HG02981 (cell line): ENCODE measurements at regions not wholly inside any gene's neighbourhood (a gene's known extent, or its start where the extent isn't known, plus 50 kb on each side); places are given as distances from the start of the nearest gene placed in this dataset.

Experiments used
- ATAC-seq: cut with Tn5 transposase; IDR thresholded peaks from one replicate; pipeline ENCODE4 v1.9.1; 2021; ENCODE audit warnings: mild to moderate bottlenecking, moderate library complexity; ENCODE audit not compliant: unreplicated experiment

DNA sequence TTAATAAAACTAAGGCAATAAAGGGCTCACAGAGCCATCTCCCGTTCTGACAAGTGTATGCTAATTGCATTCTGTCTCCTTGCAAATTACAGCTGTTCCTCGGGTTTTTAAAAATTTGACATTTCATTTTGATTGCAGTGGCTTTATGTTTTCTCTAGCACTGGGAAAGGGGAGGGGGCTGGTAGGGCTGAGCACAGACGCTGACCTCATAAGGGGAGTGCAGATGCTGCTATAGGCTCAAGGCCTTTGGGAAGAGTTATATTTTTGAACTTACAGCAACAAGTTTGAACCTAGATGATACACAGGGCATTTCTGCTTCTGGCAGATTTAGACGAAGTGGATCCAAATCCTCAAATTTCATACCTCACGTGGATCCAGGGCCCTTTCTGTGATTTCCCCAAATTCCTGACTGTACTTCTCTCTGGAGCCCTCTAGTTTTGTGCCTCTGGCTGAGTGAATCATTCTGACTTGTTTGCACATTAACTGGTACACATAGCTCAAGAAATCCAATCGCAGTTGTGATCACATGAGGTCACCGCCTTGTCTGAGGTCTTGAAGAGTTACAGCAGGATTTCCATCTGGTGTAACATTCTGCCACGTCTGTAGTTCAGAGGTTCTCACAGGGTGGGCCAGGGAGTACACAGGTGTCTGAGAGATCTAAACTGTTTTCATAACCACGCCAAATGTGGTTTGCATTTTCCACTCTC, 230.3 kb downstream of the C1orf94 start:
- ATAC-seq = no peak

DNA sequence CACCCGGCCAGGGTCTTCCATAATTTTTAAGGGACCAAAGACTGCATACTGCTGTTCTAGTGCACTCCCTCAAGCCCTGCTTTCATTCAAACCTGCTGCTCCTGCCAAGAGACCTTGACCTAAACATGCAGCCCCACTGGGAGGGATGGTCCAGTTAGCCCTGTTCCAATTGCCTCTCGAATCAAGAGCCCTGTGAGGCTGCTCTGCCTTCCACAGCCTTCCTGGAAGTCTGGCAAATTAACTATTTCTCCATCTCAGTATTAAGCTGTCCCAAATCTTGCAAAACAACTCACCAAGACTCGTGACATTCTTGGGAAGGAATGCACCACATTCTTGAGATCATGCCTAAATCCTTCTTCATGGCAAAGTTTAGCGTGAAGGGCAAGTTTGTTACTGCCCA, 231.3 kb downstream of the C1orf94 start:
- ATAC-seq = no peak

DNA sequence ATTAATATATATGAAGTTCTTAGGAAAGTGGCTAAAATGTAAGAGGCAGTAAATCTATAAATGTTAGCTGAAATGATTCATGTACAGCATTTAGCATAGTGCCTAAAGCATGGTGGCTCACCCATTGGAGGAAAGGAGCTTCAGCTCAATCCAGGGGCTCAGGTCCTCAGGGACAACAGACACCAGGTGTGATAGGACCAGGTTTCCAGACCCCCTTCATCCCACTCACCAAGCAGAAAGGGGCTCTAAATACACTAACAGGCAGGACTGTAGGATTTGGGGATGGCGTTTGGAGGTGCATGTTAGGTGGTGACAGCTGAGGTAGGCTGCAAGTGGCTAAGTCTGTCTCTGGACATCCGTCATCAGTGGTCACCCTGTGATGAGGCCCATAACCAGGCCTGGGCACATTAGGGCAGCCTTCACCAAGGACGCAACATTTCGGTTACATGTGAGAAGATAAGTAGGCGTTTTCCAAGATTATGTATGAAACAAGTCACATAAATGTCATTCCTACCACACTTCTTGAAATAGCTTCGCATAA, 233.1 kb downstream of the C1orf94 start:
- no peak for ATAC-seq

DNA sequence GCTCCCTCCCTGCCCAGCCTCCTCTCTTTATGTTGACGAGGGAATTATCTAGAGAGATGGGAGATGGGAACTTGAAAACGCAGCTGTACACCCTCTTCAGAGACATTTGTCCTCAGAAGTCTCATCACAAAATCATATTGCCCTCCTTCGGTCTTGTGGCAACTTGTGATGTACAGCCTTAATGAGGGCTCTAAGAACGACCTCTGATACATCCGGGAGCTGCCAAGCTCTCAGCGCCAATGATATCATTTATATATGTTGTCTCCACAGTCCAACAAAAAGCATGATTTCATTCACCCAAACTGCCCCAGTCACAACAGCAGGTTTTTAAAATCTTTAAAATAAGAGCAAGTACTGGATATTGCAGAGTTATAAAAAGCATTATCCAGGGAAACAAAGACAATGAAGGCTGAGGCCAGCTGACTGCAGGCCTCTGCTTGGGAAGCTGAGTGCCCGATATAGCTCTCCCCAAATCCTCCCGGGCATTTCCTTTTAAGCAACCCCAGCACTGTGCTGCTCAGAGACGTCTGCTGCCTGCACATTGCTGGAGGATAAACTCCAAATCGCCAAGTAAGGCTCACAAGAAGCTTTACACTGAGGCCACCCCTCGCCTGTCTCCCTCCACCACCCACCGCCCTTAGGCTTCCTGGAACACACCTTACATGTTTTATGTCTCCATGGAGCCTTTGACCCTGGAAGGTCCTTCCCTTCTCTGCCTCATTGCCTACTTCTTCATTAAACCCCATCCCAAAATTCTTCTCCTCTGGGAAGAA, 236.1 kb downstream of the C1orf94 start:
- ATAC-seq = no peak

DNA sequence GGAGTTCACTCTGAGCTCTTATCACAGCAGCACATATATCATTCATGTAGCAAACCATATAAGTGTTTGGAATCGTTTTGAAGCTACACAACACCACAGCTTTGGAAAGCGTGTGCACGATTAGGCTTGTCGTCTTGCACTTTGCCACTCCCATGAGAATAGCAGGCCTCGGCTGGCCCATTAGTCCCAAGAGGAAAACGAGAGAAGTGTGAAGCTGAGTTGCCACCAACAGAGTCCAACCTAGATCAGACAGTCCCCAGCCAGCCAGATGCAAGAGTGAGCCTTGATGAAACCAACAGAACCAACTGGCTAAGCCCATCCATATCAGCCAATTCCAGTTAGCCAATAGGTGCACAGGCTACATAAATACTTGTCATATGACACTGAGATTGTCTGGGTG, 238.4 kb downstream of the C1orf94 start:
- no peak for ATAC-seq

DNA sequence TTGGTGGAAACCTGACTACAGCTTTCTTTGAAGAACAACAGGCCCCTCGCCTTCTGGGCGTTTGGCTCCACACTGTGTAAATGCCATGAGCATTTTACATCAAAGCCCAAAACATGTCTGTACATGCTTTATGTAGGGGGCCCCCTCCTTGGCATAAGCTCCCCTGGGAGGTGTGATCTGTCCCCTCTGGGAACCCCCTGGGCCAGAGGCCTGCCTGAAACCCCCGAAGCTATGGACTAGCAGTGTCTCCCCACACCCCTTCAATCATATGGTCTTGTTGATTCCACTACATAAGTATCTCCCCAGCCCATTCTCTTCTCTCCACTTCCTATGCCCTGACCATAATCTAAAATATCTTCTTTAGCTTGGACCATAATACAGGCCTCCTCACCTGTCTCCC, 241.5 kb downstream of the C1orf94 start:
- ATAC-seq = no peak

DNA sequence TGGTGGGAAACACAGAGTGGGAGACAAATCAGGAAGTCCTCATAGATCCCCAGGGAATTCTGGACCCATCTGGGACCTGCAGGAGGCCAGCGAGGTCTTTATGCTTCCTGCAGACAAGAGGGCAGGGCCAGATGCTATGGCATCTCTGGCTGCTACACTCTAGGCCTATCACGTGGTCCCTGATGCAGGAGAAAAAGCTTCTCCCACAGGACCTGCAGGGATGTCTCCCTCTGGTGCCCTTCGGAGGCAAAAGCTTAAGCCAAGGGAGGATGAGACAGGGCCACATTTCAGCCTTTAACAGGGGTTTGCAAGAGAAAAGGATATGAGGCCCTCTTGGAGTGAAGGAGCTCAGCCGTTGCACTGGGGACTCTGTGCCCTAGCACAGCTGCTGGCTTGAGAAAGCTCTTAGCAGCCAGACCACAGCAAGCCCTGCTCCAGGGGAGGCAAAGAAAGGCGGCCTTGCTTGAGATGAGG, 243.0 kb downstream of the C1orf94 start:
- no peak for ATAC-seq

DNA sequence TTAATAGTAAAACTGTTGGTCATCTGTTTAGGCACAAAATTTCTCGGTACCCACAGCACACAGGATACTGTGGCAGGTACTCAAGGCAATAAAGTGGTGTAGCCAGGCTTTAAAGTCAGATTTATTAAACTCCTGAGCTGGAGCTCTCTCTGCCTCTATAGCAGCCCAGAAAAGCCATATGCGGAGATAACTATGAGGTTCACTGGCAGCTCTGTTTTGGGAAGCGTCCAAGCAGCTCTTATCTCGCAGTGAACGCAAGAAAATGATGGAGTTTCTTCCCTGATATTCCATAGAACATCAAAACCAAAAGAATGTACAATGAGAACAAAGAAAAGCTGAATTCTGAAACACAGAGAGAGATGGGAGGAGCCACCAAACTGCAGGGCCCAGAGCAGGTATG, 248.3 kb downstream of the C1orf94 start:
- ATAC-seq = no peak

DNA sequence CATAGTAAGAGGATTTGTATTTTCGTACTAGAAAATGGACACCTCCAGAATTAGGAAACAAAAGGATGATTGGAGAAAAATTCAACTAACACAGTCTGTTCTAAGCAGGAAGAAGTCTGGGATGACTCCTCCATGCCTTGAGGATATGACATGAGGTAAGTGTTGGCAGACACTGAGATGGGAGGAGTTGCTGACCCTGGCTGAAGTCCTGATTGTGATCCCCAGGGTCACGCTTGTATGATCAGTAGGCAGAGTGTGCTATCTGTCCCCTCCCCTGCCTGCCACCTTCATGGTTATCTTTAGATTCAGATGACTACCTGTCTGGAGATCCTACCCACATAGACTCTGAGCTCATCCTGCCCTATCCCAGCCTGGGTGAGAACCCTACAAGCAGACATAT, 249.1 kb downstream of the C1orf94 start:
- no peak for ATAC-seq

DNA sequence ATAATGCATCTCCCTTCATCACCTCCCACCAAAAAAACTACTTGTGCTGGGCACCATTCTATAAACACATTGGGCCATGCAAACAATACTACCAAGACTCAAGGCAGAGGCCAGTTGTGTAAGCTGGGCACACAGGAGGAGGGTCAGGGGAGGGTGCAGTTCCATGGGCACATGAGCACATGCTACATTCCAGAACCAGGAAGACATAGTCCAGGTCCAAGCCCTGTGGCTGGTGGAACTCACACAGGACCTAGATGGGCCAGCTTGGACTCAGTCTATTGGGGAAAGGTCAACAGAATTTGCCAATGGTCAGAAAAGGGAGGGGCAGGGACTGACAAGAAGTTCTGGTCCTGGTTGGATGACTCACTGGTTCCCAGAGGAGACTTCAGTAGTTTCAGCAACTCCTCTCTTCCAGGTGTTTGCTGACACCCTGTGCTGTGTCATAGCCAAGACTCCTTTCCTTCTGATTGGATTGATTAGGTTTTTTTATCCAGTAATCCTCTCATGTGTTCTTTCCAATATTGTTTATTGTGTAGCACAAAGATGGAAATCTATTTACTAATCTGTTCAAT, 249.7 kb downstream of the C1orf94 start:
- no peak for ATAC-seq

DNA sequence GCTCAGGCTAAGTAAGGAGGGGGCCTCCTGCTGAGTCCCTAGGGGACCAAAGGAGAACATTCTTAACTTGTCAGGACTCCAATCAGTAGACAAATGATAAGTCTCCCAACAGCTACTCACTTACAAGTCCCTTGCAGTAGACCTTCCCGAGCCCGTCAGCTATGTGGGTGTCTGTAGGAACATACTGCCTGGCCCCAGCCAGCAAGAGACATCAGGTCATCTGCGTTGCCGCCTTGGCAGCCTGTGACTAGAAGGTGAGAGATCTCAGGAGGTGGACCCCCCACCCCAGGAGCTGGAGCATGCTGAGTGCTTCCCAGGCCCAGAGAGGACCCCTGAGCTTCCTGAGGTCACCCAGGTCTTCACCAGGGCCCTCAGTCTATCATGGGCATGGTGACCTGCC, 250.5 kb downstream of the C1orf94 start:
- no peak for ATAC-seq

DNA sequence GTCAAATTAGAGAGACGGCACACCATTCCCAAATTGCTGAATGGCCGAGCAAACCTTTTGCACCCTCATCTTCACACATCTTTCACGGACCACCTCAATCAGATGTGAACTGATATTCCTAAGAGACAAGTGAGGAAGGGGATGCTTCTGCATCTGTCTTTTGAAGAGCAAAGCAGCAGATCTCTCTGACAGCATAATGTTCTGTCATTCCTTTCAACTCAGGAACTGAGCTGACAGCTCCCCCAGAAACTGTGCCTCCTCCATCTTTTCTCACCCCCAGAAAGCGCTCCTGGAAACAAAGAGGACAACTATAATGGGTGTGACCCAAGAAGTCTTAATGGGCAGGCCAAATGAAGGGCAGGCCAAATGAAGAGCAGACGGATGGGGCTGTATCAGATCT, 256.4 kb downstream of the C1orf94 start:
- no peak for ATAC-seq

DNA sequence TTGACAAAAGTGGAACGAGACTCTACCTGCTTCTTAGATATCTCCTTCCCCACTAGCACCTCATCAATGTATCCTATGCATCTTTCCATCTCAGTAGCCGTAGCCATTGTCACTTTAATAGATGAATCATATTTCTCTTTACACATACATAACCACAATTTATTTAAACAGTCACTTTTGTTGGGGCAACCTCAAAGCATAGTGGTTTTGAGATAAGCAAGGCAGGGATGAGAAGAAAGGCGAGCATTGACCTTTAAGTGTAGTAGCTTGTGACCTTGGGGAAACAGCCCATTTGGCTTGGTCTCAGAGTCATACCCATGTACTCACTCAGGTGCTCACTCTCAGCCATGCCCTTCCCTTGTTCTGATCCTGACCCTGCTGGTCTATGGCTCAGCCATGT, 260.1 kb downstream of the C1orf94 start:
- no peak for ATAC-seq

DNA sequence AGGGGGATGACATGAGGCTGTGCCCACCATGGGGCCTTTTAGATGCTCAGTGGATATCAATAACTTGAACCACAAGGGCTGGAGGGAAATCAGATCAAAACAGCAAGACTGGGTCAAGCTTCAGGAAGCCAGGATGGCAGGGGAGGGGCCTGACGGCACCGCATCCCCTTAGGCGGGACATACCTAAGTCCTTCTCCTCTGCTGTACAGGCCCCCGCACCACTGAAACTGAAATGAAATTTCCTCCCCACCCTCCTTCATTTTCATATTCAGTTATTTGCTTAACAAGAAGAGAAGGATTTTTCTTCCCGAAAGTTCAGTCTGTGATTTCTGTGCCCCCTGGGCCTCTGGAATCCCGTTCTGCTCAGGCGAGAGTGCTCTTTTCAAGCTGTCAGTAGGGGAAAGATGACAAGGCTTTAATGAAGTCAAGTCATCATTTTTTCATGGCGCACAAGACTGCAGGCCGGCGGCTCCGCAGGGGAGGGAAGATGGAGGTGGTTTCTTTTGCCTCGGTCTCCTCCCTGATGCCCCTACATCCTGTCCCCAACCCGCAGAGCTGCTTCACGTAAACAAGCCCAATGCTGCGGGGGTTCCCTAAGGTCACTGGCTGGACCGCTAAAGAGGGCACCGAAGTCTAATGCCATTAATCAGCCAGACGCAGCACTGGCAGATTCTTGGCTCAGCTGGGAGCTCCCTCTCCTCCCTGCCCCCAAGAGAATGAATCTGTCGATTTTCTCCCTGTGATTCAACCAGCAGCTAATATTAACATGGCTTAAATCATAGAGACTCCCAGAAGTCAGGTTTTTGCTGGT, 264.8 kb downstream of the C1orf94 start:
- no peak for ATAC-seq

DNA sequence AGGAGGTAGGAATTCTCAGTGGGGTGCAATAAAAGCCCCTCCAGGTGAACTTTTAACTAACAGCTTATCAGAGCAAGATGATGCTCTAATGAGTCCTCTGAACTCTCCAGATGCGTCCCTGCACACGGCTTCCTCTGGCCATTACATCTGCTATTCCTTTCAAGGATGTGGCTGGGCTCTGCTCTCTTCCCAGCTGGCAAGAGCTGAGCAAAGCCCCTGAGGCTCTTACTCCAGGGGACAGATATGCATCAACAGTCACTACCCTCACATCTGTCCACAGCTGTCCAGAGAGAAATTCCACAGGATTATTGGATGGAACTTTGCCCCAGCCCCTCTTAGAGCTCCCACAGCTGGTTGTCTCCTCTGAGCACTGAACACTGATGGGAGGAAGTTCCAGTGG, 267.8 kb downstream of the C1orf94 start:
- ATAC-seq = no peak

DNA sequence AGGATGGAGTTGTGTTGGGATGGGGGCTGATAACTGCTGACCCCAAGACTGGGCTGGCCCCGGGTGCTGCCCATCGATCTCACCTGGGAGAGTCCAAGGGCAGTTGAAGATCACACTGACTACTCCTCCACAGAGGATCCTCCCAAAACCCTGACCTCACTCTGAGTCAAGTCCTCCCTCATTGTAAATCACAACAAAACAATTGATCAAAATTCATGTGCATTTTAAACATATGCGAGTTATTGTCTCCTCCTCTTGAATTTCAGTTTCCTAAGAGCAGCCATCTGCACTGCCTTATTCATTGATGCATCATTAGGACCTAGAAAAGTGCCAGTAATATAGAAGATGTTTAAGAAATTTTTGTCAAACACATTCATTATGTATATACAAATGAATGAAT, 273.6 kb downstream of the C1orf94 start:
- ATAC-seq = no peak

DNA sequence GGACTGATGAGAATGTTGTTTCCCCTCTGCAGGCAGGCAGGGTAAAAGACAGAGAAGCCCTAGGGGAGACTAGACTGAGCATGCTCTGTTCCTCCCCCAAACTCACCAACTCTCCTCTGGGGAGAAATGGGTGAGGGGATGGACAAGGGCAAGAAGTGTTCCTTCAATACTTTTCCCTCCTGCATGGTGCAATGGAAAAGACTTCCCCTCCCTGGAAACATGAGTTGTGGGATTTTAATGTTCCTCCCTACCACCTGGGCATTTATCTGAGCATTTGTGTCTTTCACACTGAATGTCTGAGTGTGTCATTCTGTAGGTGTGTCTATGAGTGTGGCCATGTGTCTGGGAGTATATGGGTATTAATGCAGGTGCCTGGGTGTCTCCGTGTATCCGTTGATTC, 275.7 kb downstream of the C1orf94 start:
- no peak for ATAC-seq

DNA sequence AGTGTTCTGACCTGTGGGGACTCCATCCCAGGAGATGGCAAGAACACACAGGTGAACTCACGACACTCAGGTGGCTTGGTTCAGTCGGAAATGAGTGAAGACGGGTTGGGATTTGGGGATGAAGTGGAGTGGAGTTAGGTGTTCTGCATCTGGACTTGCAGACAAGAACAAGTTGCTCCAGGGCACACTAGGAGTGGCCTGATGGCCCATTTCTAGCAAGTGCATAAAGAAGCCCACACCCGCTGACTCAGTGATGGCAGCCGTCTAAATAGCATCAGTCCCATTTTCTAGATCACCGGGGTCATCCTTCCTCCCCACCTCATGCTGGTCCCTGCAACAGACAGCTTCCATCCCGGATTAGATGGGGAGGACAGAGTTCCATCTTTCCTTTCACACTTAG, 278.4 kb downstream of the C1orf94 start:
- ATAC-seq = no peak

DNA sequence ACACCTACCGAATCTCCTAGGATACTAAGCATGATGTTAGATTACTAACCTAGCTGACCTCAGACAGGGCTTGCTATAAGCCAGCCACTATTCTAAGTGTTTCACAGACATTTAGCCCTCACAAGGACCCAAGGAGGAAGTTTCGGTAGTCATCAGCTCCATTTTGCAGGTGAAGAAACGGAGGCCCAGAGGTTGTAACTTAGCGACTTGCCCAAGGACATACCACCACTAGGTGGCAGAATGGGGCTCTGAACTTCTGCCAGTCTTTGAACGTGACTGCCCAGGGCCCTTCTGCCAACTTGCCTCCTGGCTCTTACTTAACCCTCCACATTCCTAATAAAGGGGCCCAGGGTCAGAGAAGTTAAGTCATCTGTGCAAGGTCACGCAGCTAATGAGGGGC, 283.5 kb downstream of the C1orf94 start:
- ATAC-seq = no peak

DNA sequence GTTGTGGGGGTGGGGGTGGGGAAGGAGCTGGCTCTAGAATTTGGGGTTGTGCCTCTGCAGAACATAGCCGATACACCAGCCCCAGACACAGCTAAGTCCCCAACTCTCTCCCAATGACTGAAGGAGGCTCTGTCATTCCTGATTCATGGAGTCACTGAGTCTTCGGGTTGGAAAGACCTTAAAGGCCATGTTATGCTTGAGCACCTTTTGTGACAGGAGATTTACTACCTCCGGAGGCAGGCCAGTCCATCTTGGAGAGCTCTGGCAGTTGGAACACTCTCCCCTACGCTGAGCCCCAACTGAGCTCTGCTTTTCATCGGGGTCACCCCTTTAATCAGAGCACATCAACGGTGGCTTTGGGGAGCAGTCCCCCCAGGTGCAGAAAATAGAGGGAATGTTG, 284.4 kb upstream of the GJB5 start:
- no peak for ATAC-seq

DNA sequence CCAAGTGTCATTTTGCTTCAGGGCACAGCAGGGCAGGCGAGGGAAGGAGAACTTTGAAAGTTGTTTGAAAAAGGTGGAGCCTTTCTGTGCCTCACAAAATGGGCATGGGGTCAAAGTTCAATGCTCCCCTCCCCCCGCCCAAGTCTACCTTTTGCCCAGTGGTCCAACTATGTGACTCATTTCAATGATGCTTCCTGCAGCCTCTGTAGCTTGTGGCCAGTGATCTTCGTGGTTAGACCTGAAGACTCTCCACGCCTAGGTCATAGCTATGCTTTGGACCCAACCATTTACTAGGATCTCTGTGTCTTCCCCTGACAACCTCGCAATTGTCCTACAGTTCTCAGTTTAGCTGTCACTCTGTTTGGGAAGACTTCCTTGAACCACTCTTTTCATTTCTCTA, 280.3 kb upstream of the GJB5 start:
- no peak for ATAC-seq
